GM23248 (cell line): ENCODE measurements at regions not wholly inside any gene's neighbourhood (a gene's known extent, or its start where the extent isn't known, plus 50 kb on each side); places are given as distances from the start of the nearest gene placed in this dataset.

ENCODE experiments used
- DNase-seq: peaks from one replicate; pipeline ENCODE4 v3.0.0-alpha.2; 2015
- H2AFZ ChIP-seq: fragments of 200-600 bp; sonication (generic); 2 replicates; pipeline ENCODE4 v1.6.1; 2016; ENCODE audit warnings: antibody characterized with exemption
- H3F3A ChIP-seq: fragments of 200-600 bp; sonication (generic); 2 replicates; pipeline ENCODE4 v1.6.1; 2016; ENCODE audit warnings: mild to moderate bottlenecking, antibody characterized with exemption, mixed run types; ENCODE audit not compliant: insufficient read depth
- H3K27ac ChIP-seq: fragments of 200-600 bp; sonication (generic); 2 replicates; pipeline ENCODE4 v1.5.1; 2016; ENCODE audit warnings: mild to moderate bottlenecking
- H3K27me3 ChIP-seq: fragments of 200-600 bp; sonication (generic); replicated peaks from 2 replicates; pipeline ENCODE4 v1.6.1; 2016; ENCODE audit warnings: mild to moderate bottlenecking; ENCODE audit not compliant: insufficient read depth
- H3K36me3 ChIP-seq: fragments of 200-600 bp; sonication (generic); 2 replicates; pipeline ENCODE4 v1.6.1; 2016; ENCODE audit warnings: low read depth, mild to moderate bottlenecking
- H3K4me1 ChIP-seq: fragments of 200-600 bp; sonication (generic); 2 replicates; pipeline ENCODE4 v1.6.1; 2016; ENCODE audit warnings: mild to moderate bottlenecking; ENCODE audit not compliant: insufficient read depth
- H3K4me2 ChIP-seq: fragments of 200-600 bp; sonication (generic); one replicate; pipeline ENCODE4 v1.6.1; 2016; ENCODE audit warnings: mild to moderate bottlenecking; ENCODE audit not compliant: unreplicated experiment
- H3K4me3 ChIP-seq: fragments of 200-600 bp; sonication (generic); 2 replicates; pipeline ENCODE4 v1.5.1; 2016; ENCODE audit warnings: mild to moderate bottlenecking
- H3K79me2 ChIP-seq: fragments of 200-600 bp; sonication (generic); 2 replicates; pipeline ENCODE4 v1.6.1; 2016; ENCODE audit warnings: mild to moderate bottlenecking; ENCODE audit not compliant: insufficient read depth
- H3K9ac ChIP-seq: fragments of 200-600 bp; sonication (generic); 2 replicates; pipeline ENCODE4 v1.6.1; 2016; ENCODE audit warnings: mild to moderate bottlenecking
- H3K9me2 ChIP-seq: fragments of 200-600 bp; sonication (generic); 2 replicates; pipeline ENCODE4 v1.6.1; 2016; ENCODE audit warnings: mixed run types, mild to moderate bottlenecking, moderate library complexity; ENCODE audit not compliant: insufficient read depth
- H3K9me3 ChIP-seq: fragments of 200-600 bp; sonication (generic); one replicate; pipeline ENCODE4 v1.6.1; 2017; ENCODE audit warnings: low read depth
- H4K20me1 ChIP-seq: fragments of 200-600 bp; sonication (generic); 2 replicates; pipeline ENCODE4 v1.6.0; 2016; ENCODE audit not compliant: insufficient read depth
- EZH2 ChIP-seq: fragments of 200-600 bp; sonication (generic); IDR thresholded peaks from 2 replicates; pipeline ENCODE4 v1.6.1; 2018; ENCODE audit warnings: antibody characterized with exemption, mild to moderate bottlenecking; ENCODE audit not compliant: insufficient read depth, poor library complexity, severe bottlenecking
- EZH2phosphoT487 ChIP-seq: fragments of 200-600 bp; sonication (generic); IDR thresholded peaks from 2 replicates; pipeline ENCODE4 v1.6.1; 2018; ENCODE audit warnings: antibody characterized with exemption, moderate library complexity, mild to moderate bottlenecking, low read depth; ENCODE audit not compliant: insufficient read depth
- WGBS, 2 experiments: methylation state at CpG; one replicate each; pipeline ENCODE4 v1.1.6; 2015 to 2017; ENCODE audit warnings: low lambda C conversion rate in 2 of 2, low coverage in 1 of 2; ENCODE audit errors: missing lambda C conversion rate in 2 of 2; 5-methylcytosine and 5-hydroxymethylcytosine counted together
- in situ Hi-C: fragments of 300-500 bp; cut with MboI; formaldehyde crosslinking; loops from 2 replicates; pipeline ENCODE4 v1.15.0; 2020

- H3K36me3 ChIP-seq = no peaks in the 10 kb centered on the region
- no peak overlapping the region for H3K4me2 ChIP-seq
- WGBS, 2 experiments = 81 to 83% methylated on average over 12 of the region's 12 CpGs
- TF ChIP-seq EZH2phosphoT487 (no peak), EZH2 (no peak)
- no peak overlapping the region for H2AFZ ChIP-seq
- H3K4me3 ChIP-seq = no peak overlapping the region
- no peaks in the 10 kb centered on the region for H4K20me1 ChIP-seq
- H3K9ac ChIP-seq = no peak overlapping the region
- H3K9me3 ChIP-seq = no peaks in the 10 kb centered on the region
- H3K79me2 ChIP-seq = no peaks in the 10 kb centered on the region
- peaks cover 14% of the 10 kb centered on the region for H3K4me1 ChIP-seq
- peaks cover 13% of the 10 kb centered on the region; the same call in 1 of the 2 replicates for H3K27me3 ChIP-seq
- H3K9me2 ChIP-seq = no peaks in the 10 kb centered on the region
- no peak overlapping the region for H3K27ac ChIP-seq
- in situ Hi-C loops = no loop called here
- no peaks in the 10 kb centered on the region for H3F3A ChIP-seq
- no peak for DNase-seq
Observed at GRCh38 chr1:30513396-30514136, 209.8 kb downstream of the MATN1 start.

GRCh38 chr1:30512914-30513265, 210.5 kb downstream of the MATN1 start:
- no peak overlapping the region for H3K9ac ChIP-seq
- H2AFZ ChIP-seq = no peak overlapping the region
- H3K4me2 ChIP-seq = no peak overlapping the region
- TF ChIP-seq EZH2 (no peak), EZH2phosphoT487 (no peak)
- no peaks in the 10 kb centered on the region for H3K79me2 ChIP-seq
- H3K36me3 ChIP-seq = no peaks in the 10 kb centered on the region
- 97 to 98% methylated on average over 9 of the region's 9 CpGs for WGBS, 2 experiments
- H3K9me2 ChIP-seq = no peaks in the 10 kb centered on the region
- no peaks in the 10 kb centered on the region for H3F3A ChIP-seq
- peaks cover 16% of the 10 kb centered on the region; the same call in 1 of the 2 replicates for H3K27me3 ChIP-seq
- H3K4me3 ChIP-seq = no peak overlapping the region
- H3K9me3 ChIP-seq = no peaks in the 10 kb centered on the region
- peaks cover 14% of the 10 kb centered on the region for H3K4me1 ChIP-seq
- H3K27ac ChIP-seq = no peak overlapping the region
- in situ Hi-C loops = no loop called here
- H4K20me1 ChIP-seq = no peaks in the 10 kb centered on the region
- DNase-seq = no peak

DNA sequence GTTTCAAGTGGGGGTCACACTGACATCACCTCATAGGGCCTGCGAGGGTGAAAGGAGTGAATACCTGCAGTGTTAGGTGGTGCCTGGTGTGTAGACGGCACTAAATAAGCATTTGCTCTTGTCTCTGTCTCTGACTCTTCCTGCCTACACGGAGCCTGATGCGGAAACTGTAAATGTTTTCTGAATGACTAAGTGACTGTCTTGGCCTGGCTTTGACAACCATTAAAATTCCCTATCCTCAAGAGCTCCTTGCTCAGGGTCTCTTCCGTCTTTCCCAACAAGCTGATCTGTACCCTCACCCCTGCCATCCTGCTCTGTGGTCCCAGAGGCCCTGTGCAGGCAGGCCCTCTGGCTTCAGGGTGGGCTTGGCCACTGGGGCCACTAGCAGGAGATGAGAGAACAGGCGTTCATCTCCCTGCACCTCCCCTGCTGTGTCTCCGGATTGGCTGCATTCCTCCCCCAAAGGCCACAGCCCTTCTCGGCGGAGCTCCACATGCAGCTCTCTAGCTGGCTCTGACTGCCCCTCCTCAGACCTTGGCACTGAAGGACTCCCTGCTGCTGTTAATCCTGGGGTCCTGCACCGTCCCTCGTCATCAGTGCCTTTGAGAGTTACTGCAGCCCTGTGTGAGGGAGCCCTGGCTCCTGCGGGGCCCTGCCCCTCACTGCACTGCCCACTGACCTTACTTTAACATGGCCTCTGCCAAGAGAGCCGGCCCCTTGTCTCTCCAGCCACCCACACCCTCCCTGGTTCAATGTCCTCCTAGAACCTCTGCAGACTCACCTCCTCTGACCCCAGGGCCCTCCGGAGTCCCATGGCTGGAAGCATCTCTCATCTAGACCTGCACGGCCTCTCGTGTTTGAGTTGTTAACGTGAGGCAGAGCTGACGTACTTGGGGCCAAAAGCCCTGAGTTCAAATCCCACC, 211.1 kb downstream of the MATN1 start:
- Histone ChIP-seq H3K4me2 (peak overlapping the region; percentile 35), H3K36me3 (no peaks in the 10 kb centered on the region), H3K9me3 (no peaks in the 10 kb centered on the region), H3K27ac (peak overlapping the region; percentile 45), H3K27me3 (peaks cover 16% of the 10 kb centered on the region; the same call in 1 of the 2 replicates), H3K4me3 (no peak overlapping the region), H3K9me2 (no peaks in the 10 kb centered on the region), H3K79me2 (no peaks in the 10 kb centered on the region), H3K4me1 (peaks cover 14% of the 10 kb centered on the region), H2AFZ (peak overlapping the region; percentile 65), H3K9ac (no peak overlapping the region), H3F3A (no peaks in the 10 kb centered on the region), H4K20me1 (no peaks in the 10 kb centered on the region)
- in situ Hi-C loops = no loop called here
- peak; percentile 84 for DNase-seq
- WGBS, 2 experiments = 43 to 44% methylated on average over 18 of the region's 18 CpGs
- no peak for TF ChIP-seq EZH2
- TF ChIP-seq EZH2phosphoT487 = no peak

- Histone ChIP-seq H4K20me1 (no peaks in the 10 kb centered on the region), H3K9ac (no peak overlapping the region; the same call in 1 of the 2 replicates), H3K4me2 (peak overlapping the region; percentile 35), H3K27me3 (peaks cover 16% of the 10 kb centered on the region; the same call in 1 of the 2 replicates), H3K4me1 (peaks cover 14% of the 10 kb centered on the region), H3K27ac (peak overlapping the region; percentile 45), H2AFZ (no peak overlapping the region), H3K79me2 (no peaks in the 10 kb centered on the region), H3K4me3 (no peak overlapping the region), H3K36me3 (no peaks in the 10 kb centered on the region), H3F3A (no peaks in the 10 kb centered on the region), H3K9me2 (no peaks in the 10 kb centered on the region), H3K9me3 (no peaks in the 10 kb centered on the region)
- in situ Hi-C loops = no loop called here
- peak; percentile 59 for DNase-seq
- no peak for TF ChIP-seq EZH2
- TF ChIP-seq EZH2phosphoT487 = no peak
- 61 to 64% methylated on average over 6 of the region's 6 CpGs for WGBS, 2 experiments
Observed at GRCh38 chr1:30511563-30511962, 211.8 kb downstream of the MATN1 start.
